ENCODE measurements at regions not wholly inside any gene's neighbourhood (a gene's known extent, or its start where the extent isn't known, plus 50 kb on each side); places are given as distances from the start of the nearest gene placed in this dataset.

- TF ChIP-seq POLR2A (IDR thresholded peaks at IDR 0.05) (no peak), CTCF (IDR thresholded peaks at IDR 0.05) (no peak)
Measured at GRCh38 chr2:167790189-167790588, 457.2 kb downstream of the STK39 start.
